ENCODE measurements at regions not wholly inside any gene's neighbourhood (a gene's known extent, or its start where the extent isn't known, plus 50 kb on each side); places are given as distances from the start of the nearest gene placed in this dataset.

GRCh38 chr13:73248711-73249580 lies 190.1 kb downstream of the KLF5 start:
- Histone ChIP-seq H2AK9ac (replicated peaks; ENCODE audit: low read depth, low read length, poor library complexity) (no peak overlapping the region), H3K4me2 (ENCODE audit: low read depth, low read length) (peak overlapping the region; percentile 89), H2BK5ac (ENCODE audit: low read depth, low read length, poor library complexity, severe bottlenecking) (no peak overlapping the region), H3K36me3 (ENCODE audit: control insufficient read depth, insufficient read depth, low read length) (no peaks in the 10 kb centered on the region), H3K27ac (ENCODE audit: insufficient read depth, low read length) (no peak overlapping the region), H2BK120ac (ENCODE audit: low read depth, low read length) (0 out of 2 replicates have a peak overlapping the region, but pooled peaks have one; percentile 16), H3K79me1 (ENCODE audit: low read depth in 1 of 2, low read length in 2 of 2) (no peaks in the 10 kb centered on the region), H2AK5ac (ENCODE audit: low read depth, low read length) (no peak overlapping the region), H3K4me3 (ENCODE audit: insufficient read depth, low read depth, low read length) (no peak overlapping the region), H3K9me1 (ENCODE audit: insufficient read depth, low read length) (no peaks in the 10 kb centered on the region), H3K23ac (ENCODE audit: low read depth, low read length) (no peak overlapping the region), H3K27me3 (ENCODE audit: control insufficient read depth, insufficient read depth, low read length) (no peaks in the 10 kb centered on the region), H4K8ac (ENCODE audit: low read depth in 2 of 2, low read length in 2 of 2) (no peak overlapping the region), H4K20me1 (ENCODE audit: insufficient read depth, low read length) (no peaks in the 10 kb centered on the region), H3K18ac (ENCODE audit: low read depth, low read length) (no peak overlapping the region), H3K14ac (replicated peaks; ENCODE audit: low read depth, low read length) (0 out of 2 replicates have a peak overlapping the region, but pooled peaks have one; percentile 22), H3K9me3 (ENCODE audit: control insufficient read depth, insufficient read depth, low read length) (no peaks in the 10 kb centered on the region), H2AFZ (replicated peaks; ENCODE audit: low read length, poor library complexity) (peak overlapping the region; percentile 53), H3K4me1 (ENCODE audit: control insufficient read depth, insufficient read depth, low read length) (peaks cover 2% of the 10 kb centered on the region; the same call in 1 of the 2 replicates), H3K9ac (ENCODE audit: low read depth, low read length) (no peak overlapping the region), H4K91ac (ENCODE audit: insufficient read depth, low read depth, low read length) (no peak overlapping the region), H3K4ac (ENCODE audit: low read depth, low read length) (no peak overlapping the region), H2BK20ac (ENCODE audit: low read depth, low read length) (peak overlapping the region; percentile 2; the same call in 1 of the 2 replicates), H4K5ac (ENCODE audit: low read depth, low read length) (no peak overlapping the region), H3K56ac (ENCODE audit: extremely low read depth, insufficient read depth, low read length) (no peak overlapping the region), H2BK15ac (ENCODE audit: low read depth, low read length) (no peak overlapping the region)
- no TSS peak for BruUV-seq (replicated peaks)
- dilution Hi-C loops (cut with HindIII; ENCODE audit: low sequenced_read_pairs, unreplicated experiment): no loop called here
- POLR2A ChIA-PET (ENCODE audit: unreplicated experiment): no interaction called here
- DNase-seq (peak; percentile 63), ATAC-seq (ENCODE audit: low read depth) (peak; percentile 95)
- CTCF ChIA-PET: interaction anchor here (0.5 to 1.1 kb wide), 5 partner anchors 12 to 404 kb away, joined by 3 to 4 read pairs (median 3); no protein-coding TSS in a partner anchor
- in situ Hi-C loops (cut with MboI; ENCODE audit: low sequenced_read_pairs): no loop called here
- intact Hi-C loops (cut with micrococcal nuclease): no loop called here
- TF ChIP-seq NFE2L2 (IDR thresholded peaks at IDR 0.05; ENCODE audit: low read depth, low read length) (no peak), CTCF (conservative IDR thresholded peaks at IDR 0.05; ENCODE audit: low read depth, low read length) (no peak), ELK1 (IDR thresholded peaks at IDR 0.05; ENCODE audit: borderline replicate concordance, low read depth, low read length) (no peak), RAD21 (IDR thresholded peaks at IDR 0.05; ENCODE audit: low read length) (no peak), USF2 (IDR thresholded peaks at IDR 0.05; ENCODE audit: low read depth, low read length) (no peak), FOS (IDR thresholded peaks at IDR 0.05; ENCODE audit: low read depth, low read length) (no peak), MAFK (IDR thresholded peaks at IDR 0.05; ENCODE audit: low read depth, low read length) (no peak), BHLHE40 (IDR thresholded peaks at IDR 0.05; ENCODE audit: low read depth, low read length) (peak; percentile 44; the same call in 1 of the 2 replicates)
- WGBS, 2 experiments (ENCODE audit: extremely low coverage in 2 of 2, insufficient read length in 1 of 2): no CpG with 5 or more reads among the region's 7 CpGs
